GM23248 (cell line): ENCODE measurements at regions not wholly inside any gene's neighbourhood (a gene's known extent, or its start where the extent isn't known, plus 50 kb on each side); places are given as distances from the start of the nearest gene placed in this dataset.

Source experiments
- DNase-seq: peaks from one replicate; pipeline ENCODE4 v3.0.0-alpha.2; 2015
- H2AFZ ChIP-seq: fragments of 200-600 bp; sonication (generic); 2 replicates; pipeline ENCODE4 v1.6.1; 2016; ENCODE audit warnings: antibody characterized with exemption
- H3F3A ChIP-seq: fragments of 200-600 bp; sonication (generic); 2 replicates; pipeline ENCODE4 v1.6.1; 2016; ENCODE audit warnings: mild to moderate bottlenecking, antibody characterized with exemption, mixed run types; ENCODE audit not compliant: insufficient read depth
- H3K27ac ChIP-seq: fragments of 200-600 bp; sonication (generic); 2 replicates; pipeline ENCODE4 v1.5.1; 2016; ENCODE audit warnings: mild to moderate bottlenecking
- H3K27me3 ChIP-seq: fragments of 200-600 bp; sonication (generic); replicated peaks from 2 replicates; pipeline ENCODE4 v1.6.1; 2016; ENCODE audit warnings: mild to moderate bottlenecking; ENCODE audit not compliant: insufficient read depth
- H3K36me3 ChIP-seq: fragments of 200-600 bp; sonication (generic); 2 replicates; pipeline ENCODE4 v1.6.1; 2016; ENCODE audit warnings: low read depth, mild to moderate bottlenecking
- H3K4me1 ChIP-seq: fragments of 200-600 bp; sonication (generic); 2 replicates; pipeline ENCODE4 v1.6.1; 2016; ENCODE audit warnings: mild to moderate bottlenecking; ENCODE audit not compliant: insufficient read depth
- H3K4me2 ChIP-seq: fragments of 200-600 bp; sonication (generic); one replicate; pipeline ENCODE4 v1.6.1; 2016; ENCODE audit warnings: mild to moderate bottlenecking; ENCODE audit not compliant: unreplicated experiment
- H3K4me3 ChIP-seq: fragments of 200-600 bp; sonication (generic); 2 replicates; pipeline ENCODE4 v1.5.1; 2016; ENCODE audit warnings: mild to moderate bottlenecking
- H3K79me2 ChIP-seq: fragments of 200-600 bp; sonication (generic); 2 replicates; pipeline ENCODE4 v1.6.1; 2016; ENCODE audit warnings: mild to moderate bottlenecking; ENCODE audit not compliant: insufficient read depth
- H3K9ac ChIP-seq: fragments of 200-600 bp; sonication (generic); 2 replicates; pipeline ENCODE4 v1.6.1; 2016; ENCODE audit warnings: mild to moderate bottlenecking
- H3K9me2 ChIP-seq: fragments of 200-600 bp; sonication (generic); 2 replicates; pipeline ENCODE4 v1.6.1; 2016; ENCODE audit warnings: mixed run types, mild to moderate bottlenecking, moderate library complexity; ENCODE audit not compliant: insufficient read depth
- H3K9me3 ChIP-seq: fragments of 200-600 bp; sonication (generic); one replicate; pipeline ENCODE4 v1.6.1; 2017; ENCODE audit warnings: low read depth
- H4K20me1 ChIP-seq: fragments of 200-600 bp; sonication (generic); 2 replicates; pipeline ENCODE4 v1.6.0; 2016; ENCODE audit not compliant: insufficient read depth
- EZH2 ChIP-seq: fragments of 200-600 bp; sonication (generic); IDR thresholded peaks from 2 replicates; pipeline ENCODE4 v1.6.1; 2018; ENCODE audit warnings: antibody characterized with exemption, mild to moderate bottlenecking; ENCODE audit not compliant: insufficient read depth, poor library complexity, severe bottlenecking
- EZH2phosphoT487 ChIP-seq: fragments of 200-600 bp; sonication (generic); IDR thresholded peaks from 2 replicates; pipeline ENCODE4 v1.6.1; 2018; ENCODE audit warnings: antibody characterized with exemption, moderate library complexity, mild to moderate bottlenecking, low read depth; ENCODE audit not compliant: insufficient read depth
- WGBS, 2 experiments: methylation state at CpG; one replicate each; pipeline ENCODE4 v1.1.6; 2015 to 2017; ENCODE audit warnings: low lambda C conversion rate in 2 of 2, low coverage in 1 of 2; ENCODE audit errors: missing lambda C conversion rate in 2 of 2; 5-methylcytosine and 5-hydroxymethylcytosine counted together
- in situ Hi-C: fragments of 300-500 bp; cut with MboI; formaldehyde crosslinking; loops from 2 replicates; pipeline ENCODE4 v1.15.0; 2020

- in situ Hi-C loops: no loop called here
- no peak overlapping the region for H3K9ac ChIP-seq
Observed at GRCh38 chr12:77299001-77299400, 233.6 kb upstream of the E2F7 start.

DNA sequence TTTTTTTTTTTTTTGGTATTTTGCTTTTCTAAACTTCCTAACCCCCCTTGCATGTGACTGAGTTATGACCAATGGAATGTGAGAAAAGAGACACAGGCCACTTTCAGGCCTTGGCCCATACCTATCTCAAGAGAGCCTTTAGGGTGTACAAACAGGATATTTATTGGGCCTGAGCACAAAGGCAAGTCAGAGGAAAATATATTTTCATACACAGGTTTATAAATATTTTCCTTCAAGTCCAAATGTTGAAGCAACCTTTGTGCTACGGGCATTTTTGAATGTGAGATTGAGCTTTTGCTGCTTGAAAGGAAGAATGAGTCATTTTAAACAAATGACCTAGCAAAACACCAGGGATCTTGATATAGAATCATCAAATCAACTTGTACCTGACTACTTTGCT is 228.6 kb upstream of the E2F7 start:
- Histone ChIP-seq H3K4me1 (peaks cover 4% of the 10 kb centered on the region), H3K9ac (no peak overlapping the region), H3K9me2 (no peaks in the 10 kb centered on the region), H3K4me2 (no peak overlapping the region), H3K9me3 (no peaks in the 10 kb centered on the region), H3K36me3 (no peaks in the 10 kb centered on the region), H3K79me2 (no peaks in the 10 kb centered on the region), H4K20me1 (no peaks in the 10 kb centered on the region), H3K27ac (no peak overlapping the region), H2AFZ (no peak overlapping the region), H3K4me3 (no peak overlapping the region), H3K27me3 (no peaks in the 10 kb centered on the region), H3F3A (no peaks in the 10 kb centered on the region)
- in situ Hi-C loops: no loop called here
- 82 to 96% methylated on average over 1 of the region's 1 CpG for WGBS, 2 experiments
- peak; percentile 10 for DNase-seq
- no peak for TF ChIP-seq EZH2phosphoT487
- TF ChIP-seq EZH2: no peak

More at GRCh38 chr12:77299001-77299400, 233.6 kb upstream of the E2F7 start:
- Histone ChIP-seq H3K79me2 (no peaks in the 10 kb centered on the region), H3K4me2 (peak overlapping the region; percentile 53), H2AFZ (no peak overlapping the region), H3K27ac (peak overlapping the region; percentile 61), H3K4me1 (peaks cover 25% of the 10 kb centered on the region), H4K20me1 (no peaks in the 10 kb centered on the region), H3K9me2 (no peaks in the 10 kb centered on the region), H3K4me3 (no peak overlapping the region), H3K9me3 (no peaks in the 10 kb centered on the region), H3K36me3 (no peaks in the 10 kb centered on the region), H3K27me3 (no peaks in the 10 kb centered on the region), H3F3A (peaks cover 18% of the 10 kb centered on the region)
- 60 to 62% methylated on average over 3 of the region's 3 CpGs for WGBS, 2 experiments
- DNase-seq: peak; percentile 37
- TF ChIP-seq EZH2: no peak
- TF ChIP-seq EZH2phosphoT487: no peak

DNA sequence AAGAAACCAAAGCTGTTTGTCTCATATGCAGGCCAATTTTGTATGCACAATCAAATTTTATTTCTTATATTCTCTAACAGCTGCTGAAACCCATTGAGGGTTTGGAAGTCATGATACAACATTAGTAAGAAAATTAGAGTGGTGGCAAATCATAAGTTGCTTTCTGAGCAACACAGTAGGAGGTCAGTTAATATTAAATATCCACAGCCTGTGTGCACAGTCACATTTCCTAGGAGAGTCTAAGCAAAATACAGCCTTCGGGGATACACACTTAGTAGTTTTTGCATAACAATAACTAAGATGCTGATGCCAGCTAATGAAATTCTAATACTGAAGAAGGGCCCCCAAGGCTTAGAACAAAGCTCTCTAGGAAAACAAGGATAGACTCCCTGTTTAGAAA is 209.6 kb upstream of the E2F7 start:
- DNase-seq: no peak
- no peak overlapping the region for H3K27ac ChIP-seq
- no peak overlapping the region for H3K9ac ChIP-seq
- WGBS, 2 experiments: 40 to 63% methylated on average over 1 of the region's 1 CpG
- no peak overlapping the region for H3K4me3 ChIP-seq
- H2AFZ ChIP-seq: no peak overlapping the region
- no peaks in the 10 kb centered on the region for H4K20me1 ChIP-seq
- no peak for TF ChIP-seq EZH2phosphoT487
- TF ChIP-seq EZH2: no peak
- no peaks in the 10 kb centered on the region for H3F3A ChIP-seq
- no peaks in the 10 kb centered on the region for H3K36me3 ChIP-seq
- H3K79me2 ChIP-seq: no peaks in the 10 kb centered on the region
- H3K4me2 ChIP-seq: no peak overlapping the region
- no peaks in the 10 kb centered on the region for H3K9me3 ChIP-seq
- in situ Hi-C loops: no loop called here
- H3K27me3 ChIP-seq: no peaks in the 10 kb centered on the region
- H3K4me1 ChIP-seq: no peaks in the 10 kb centered on the region
- no peaks in the 10 kb centered on the region for H3K9me2 ChIP-seq

DNA sequence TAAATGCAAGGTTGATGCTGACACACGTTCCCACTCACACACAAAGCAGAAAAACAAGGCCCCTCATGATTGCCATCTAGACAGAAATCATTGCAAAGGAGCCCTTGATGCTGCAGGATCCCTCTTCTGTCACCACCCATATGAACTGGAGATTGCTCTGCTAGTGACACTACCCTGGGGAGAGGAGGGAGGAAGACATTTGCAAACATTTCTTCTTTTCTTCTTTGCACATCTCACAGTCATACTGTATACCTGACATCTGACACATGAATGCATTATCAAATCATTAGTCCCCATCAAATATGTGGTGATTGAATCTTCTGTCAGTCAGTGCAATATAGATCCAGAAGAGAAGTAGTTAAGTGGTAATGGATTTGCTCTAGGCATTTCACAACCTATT is 208.5 kb upstream of the E2F7 start:
- Histone ChIP-seq H2AFZ (no peak overlapping the region), H3K4me1 (no peaks in the 10 kb centered on the region), H3K27me3 (no peaks in the 10 kb centered on the region), H3K36me3 (no peaks in the 10 kb centered on the region), H3K79me2 (no peaks in the 10 kb centered on the region), H3F3A (no peaks in the 10 kb centered on the region), H3K27ac (no peak overlapping the region), H3K4me2 (no peak overlapping the region), H3K4me3 (no peak overlapping the region), H3K9ac (no peak overlapping the region), H4K20me1 (no peaks in the 10 kb centered on the region), H3K9me3 (no peaks in the 10 kb centered on the region), H3K9me2 (no peaks in the 10 kb centered on the region)
- 26 to 57% methylated on average over 1 of the region's 1 CpG for WGBS, 2 experiments
- DNase-seq: no peak
- TF ChIP-seq EZH2phosphoT487 (no peak), EZH2 (no peak)
- in situ Hi-C loops: no loop called here

- in situ Hi-C loops: no loop called here
- DNase-seq: peak; percentile 17
- Histone ChIP-seq H3K4me1 (no peaks in the 10 kb centered on the region), H3K36me3 (no peaks in the 10 kb centered on the region), H3K27ac (no peak overlapping the region), H3K9ac (no peak overlapping the region), H3F3A (no peaks in the 10 kb centered on the region), H3K4me2 (no peak overlapping the region), H4K20me1 (no peaks in the 10 kb centered on the region), H2AFZ (no peak overlapping the region), H3K9me3 (no peaks in the 10 kb centered on the region), H3K9me2 (no peaks in the 10 kb centered on the region), H3K27me3 (no peaks in the 10 kb centered on the region), H3K4me3 (no peak overlapping the region), H3K79me2 (no peaks in the 10 kb centered on the region)
- TF ChIP-seq EZH2 (no peak), EZH2phosphoT487 (no peak)
- WGBS, 2 experiments: 19 to 24% methylated on average over 1 of the region's 1 CpG
Observed at GRCh38 chr12:77256956-77257355, 191.6 kb upstream of the E2F7 start.
